ENCODE measurements at regions not wholly inside any gene's neighbourhood (a gene's known extent, or its start where the extent isn't known, plus 50 kb on each side); places are given as distances from the start of the nearest gene placed in this dataset.

DNA sequence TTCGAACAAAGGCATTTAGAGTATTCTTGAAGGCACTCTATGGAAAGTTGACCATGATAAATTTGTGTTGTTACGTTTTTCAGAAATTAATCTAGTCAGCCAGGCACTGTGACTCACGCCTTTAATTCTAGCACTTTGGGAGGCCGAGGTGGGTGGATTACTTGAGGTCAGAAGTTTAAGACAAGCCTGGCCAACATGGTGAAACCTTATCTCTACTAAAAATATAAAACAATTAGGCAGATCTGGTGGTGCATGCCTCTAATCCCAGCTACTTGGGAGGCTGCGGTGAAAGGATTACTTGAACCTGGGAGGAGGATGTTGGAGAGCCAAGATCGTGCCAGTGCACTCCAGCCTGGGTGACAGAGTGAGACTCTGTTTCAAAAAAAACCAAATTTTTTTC lies 130.6 kb upstream of the BRINP3 start:
- TF ChIP-seq CTCF (conservative IDR thresholded peaks at IDR 0.05; ENCODE audit: low read length) (no peak), EZH2phosphoT487 (IDR thresholded peaks at IDR 0.05; ENCODE audit: borderline replicate concordance, low read depth, low read length) (no peak)

All from OCI-LY7 (cell line).